ENCODE measurements at regions not wholly inside any gene's neighbourhood (a gene's known extent, or its start where the extent isn't known, plus 50 kb on each side); places are given as distances from the start of the nearest gene placed in this dataset.
A peak's percentile ranks its signal among the peaks of the same experiment; 100 is the strongest.

GRCh38 chr4:74618659-74619058 lies 173.7 kb downstream of the AREG start:
- intact Hi-C loops (cut with DNase I), result no loop called here
- peaks cover 0 to 9% (median 0%) of the 10 kb centered on the region in 12 donors for H3K9me3 ChIP-seq
- H3K36me3 ChIP-seq, result no peaks in the 10 kb centered on the region
- 28 to 54% (median 44%) methylated on average over 1 of the region's 1 CpG for WGBS, 4 donors
- TF ChIP-seq CTCF (IDR thresholded peaks at IDR 0.05) (no peak), POLR2A (IDR thresholded peaks at IDR 0.05) (no peak)
- no peak for DNase-seq
- H3K4me3 ChIP-seq, result no peak overlapping the region
- H3K27ac ChIP-seq, result no peak overlapping the region
- H3K27me3 ChIP-seq, result no peaks in the 10 kb centered on the region
- H3K4me1 ChIP-seq, result peaks cover 0 to 8% (median 3%) of the 10 kb centered on the region in 12 donors
- no peak for ATAC-seq

- ATAC-seq (no peak), DNase-seq (no peak)
- H3K36me3 ChIP-seq, result no peaks in the 10 kb centered on the region
- no peak overlapping the region for H3K4me3 ChIP-seq
- intact Hi-C loops (cut with DNase I), result loop anchor here in 5 of 10 donors (5.0 to 10.0 kb wide), 3 partner anchors 83 to 243 kb away; no protein-coding TSS in a partner anchor
- 11 to 20% (median 19%) methylated on average over 2 of the region's 2 CpGs for WGBS, 4 donors
- H3K9me3 ChIP-seq, result peaks cover 0 to 9% (median 0%) of the 10 kb centered on the region in 12 donors
- TF ChIP-seq POLR2A (IDR thresholded peaks at IDR 0.05), result no peak
- TF ChIP-seq CTCF (IDR thresholded peaks at IDR 0.05), result no peak
- H3K4me1 ChIP-seq, result peaks cover 0 to 10% (median 4%) of the 10 kb centered on the region in 12 donors
- no peaks in the 10 kb centered on the region for H3K27me3 ChIP-seq
- no peak overlapping the region for H3K27ac ChIP-seq
These were observed 174.2 kb downstream of the BTC start for GRCh38 chr4:74619931-74620702.

- TF ChIP-seq CTCF (IDR thresholded peaks at IDR 0.05), result no peak
- no peak for TF ChIP-seq POLR2A (IDR thresholded peaks at IDR 0.05)
- Histone ChIP-seq H3K27me3 (no peaks in the 10 kb centered on the region), H3K36me3 (no peaks in the 10 kb centered on the region), H3K4me3 (no peak overlapping the region), H3K27ac (no peak overlapping the region), H3K9me3 (peaks cover 0 to 4% (median 0%) of the 10 kb centered on the region in 12 donors), H3K4me1 (peaks cover 0 to 23% (median 4%) of the 10 kb centered on the region in 12 donors)
- intact Hi-C loops (cut with DNase I), result loop anchor here in 5 of 10 donors (5.0 to 10.0 kb wide), 3 partner anchors 84 to 244 kb away; no protein-coding TSS in a partner anchor
- DNase-seq, result no peak
- ATAC-seq, result no peak
These were observed 172.7 kb downstream of the BTC start for GRCh38 chr4:74621616-74622015.

GRCh38 chr4:74623041-74623440 lies 171.3 kb downstream of the BTC start:
- H3K27me3 ChIP-seq, result no peaks in the 10 kb centered on the region
- ATAC-seq, result peak in 3 of 4 donors; percentile 49 to 64 (median 52)
- intact Hi-C loops (cut with DNase I), result loop anchor here in 5 of 10 donors (5.0 to 10.0 kb wide), 3 partner anchors 86 to 246 kb away; no protein-coding TSS in a partner anchor
- TF ChIP-seq CTCF (IDR thresholded peaks at IDR 0.05) (peak in 11 of 12 donors; percentile 27 to 54 (median 46)), POLR2A (IDR thresholded peaks at IDR 0.05) (no peak)
- no peaks in the 10 kb centered on the region for H3K9me3 ChIP-seq
- H3K4me3 ChIP-seq, result no peak overlapping the region
- no peaks in the 10 kb centered on the region for H3K36me3 ChIP-seq
- H3K27ac ChIP-seq, result no peak overlapping the region
- no peak for DNase-seq
- WGBS, 4 donors, result 28 to 31% (median 29%) methylated on average over 3 of the region's 3 CpGs
- H3K4me1 ChIP-seq, result peaks cover 0 to 23% (median 4%) of the 10 kb centered on the region in 12 donors

Data from heart left ventricle (tissue), 16 donors.